Jurkat, Clone E6-1 (cell line): ENCODE measurements at regions not wholly inside any gene's neighbourhood (a gene's known extent, or its start where the extent isn't known, plus 50 kb on each side); places are given as distances from the start of the nearest gene placed in this dataset.
A peak's percentile ranks its signal among the peaks of the same experiment; 100 is the strongest.
"Not testable (repeated sequence)": the region's sequence is repeated elsewhere in the genome, so short reads cannot be mapped to it uniquely, and the experiment has no call there.

Experiments used
- DNase-seq: peaks from one replicate; pipeline ENCODE4 v3.0.0-alpha.2; 2011; ENCODE audit warnings: low read depth, low spot score
- H3K4me3 ChIP-seq: 2 replicates; pipeline ENCODE4 v1.5.1; 2011; ENCODE audit warnings: mild to moderate bottlenecking, low read length, control low read depth, moderate library complexity

DNA sequence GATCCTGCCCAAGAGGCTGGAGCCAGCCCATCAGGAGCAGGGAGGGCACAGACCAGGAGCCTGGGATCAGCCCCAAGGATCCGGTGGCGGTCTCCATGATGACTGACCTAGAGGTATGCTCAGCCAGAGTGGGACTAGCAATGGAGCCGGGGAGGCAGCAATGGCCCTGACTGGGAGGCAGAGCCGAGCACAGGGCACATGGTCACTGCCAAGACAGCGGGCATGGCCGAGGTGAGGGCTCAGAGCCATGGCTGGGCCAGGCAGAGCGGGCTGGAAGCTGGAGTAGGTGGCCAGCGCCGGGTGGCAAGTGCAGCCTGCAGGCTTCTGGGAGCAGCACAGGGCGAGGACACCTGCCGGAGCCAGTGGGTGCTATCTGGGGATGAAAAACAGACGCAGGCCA lies 259.3 kb downstream of the BCL11B start:
- no peak overlapping the region for H3K4me3 ChIP-seq
- no peak for DNase-seq

DNA sequence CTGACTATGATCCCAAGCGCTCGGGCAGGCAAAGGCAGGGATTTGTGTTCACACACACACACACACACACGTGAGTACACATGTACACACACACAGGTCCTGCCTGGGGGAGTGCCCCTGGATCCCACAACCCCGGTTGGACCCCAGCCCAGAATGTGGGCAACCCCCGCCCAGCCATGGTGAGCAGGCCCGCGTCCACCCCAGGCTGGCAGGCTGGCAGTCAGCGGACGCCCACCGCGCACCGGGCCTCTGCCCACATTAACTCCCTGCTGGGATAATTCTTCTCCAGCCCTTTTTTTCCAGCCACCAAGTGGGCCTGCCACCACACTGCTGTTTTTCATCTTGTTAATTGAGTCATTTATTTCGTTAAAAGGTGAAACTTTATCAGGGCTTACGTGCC lies 256.2 kb downstream of the BCL11B start:
- DNase-seq, result no peak
- H3K4me3 ChIP-seq, result no peak overlapping the region

DNA sequence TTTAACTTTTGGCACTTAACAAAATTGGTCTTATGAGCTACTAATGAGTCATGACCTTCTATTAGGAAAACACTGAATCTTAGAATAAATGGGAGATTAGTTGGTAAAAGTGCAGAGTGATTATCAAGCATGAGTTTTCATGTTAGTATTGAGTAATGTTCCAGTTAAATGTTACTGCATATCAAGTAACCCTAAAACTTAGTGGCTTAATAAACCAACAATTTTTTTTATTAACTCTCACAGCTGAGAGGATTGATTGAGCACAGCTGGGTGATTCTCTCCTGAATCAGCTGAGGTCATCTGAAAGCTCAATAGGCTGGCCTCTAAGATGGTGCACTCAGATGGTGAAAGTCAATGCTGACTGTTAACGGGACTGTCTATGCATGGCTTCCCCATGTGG lies 248.6 kb downstream of the BCL11B start:
- no peak overlapping the region for H3K4me3 ChIP-seq
- no peak for DNase-seq

DNA sequence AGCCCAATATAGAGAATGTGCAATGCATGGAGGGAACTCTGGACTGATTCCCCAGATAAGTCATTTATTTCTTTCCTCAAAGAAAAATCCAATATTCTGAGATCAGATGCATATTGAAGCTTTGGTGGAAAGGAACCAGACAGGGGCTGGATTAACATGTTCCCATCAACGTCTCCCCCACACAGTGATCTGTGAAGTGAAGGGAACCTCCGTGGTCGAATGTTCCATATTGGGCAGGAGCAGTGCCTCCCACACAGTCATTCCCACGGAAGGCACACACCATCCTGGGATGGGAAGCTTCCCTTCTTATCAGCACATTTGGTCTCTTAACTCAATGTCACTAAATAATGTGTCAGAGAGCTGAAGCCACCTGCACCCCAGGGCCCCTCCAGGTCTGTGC lies 247.1 kb downstream of the BCL11B start:
- DNase-seq, result no peak
- no peak overlapping the region for H3K4me3 ChIP-seq

DNA sequence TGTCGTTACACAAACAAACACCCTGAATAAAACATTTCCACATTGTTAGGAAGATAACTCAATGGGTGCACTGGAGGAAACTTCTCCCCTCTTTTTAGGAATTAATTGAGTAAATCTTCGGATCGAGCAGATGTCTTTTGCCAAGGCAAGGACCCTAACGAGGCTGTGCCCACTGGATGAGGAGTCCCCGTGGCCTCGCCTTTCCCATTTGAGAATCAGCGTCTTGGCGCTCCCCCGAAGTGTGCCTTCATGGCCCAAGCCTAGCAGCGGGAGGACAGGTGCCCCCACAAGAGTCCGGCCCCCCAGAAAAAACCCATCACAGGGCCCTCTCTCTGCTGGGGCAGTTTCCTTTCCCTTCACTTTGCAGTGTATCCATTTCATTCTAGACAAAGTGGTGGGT lies 246.6 kb downstream of the BCL11B start:
- H3K4me3 ChIP-seq, result no peak overlapping the region

DNA sequence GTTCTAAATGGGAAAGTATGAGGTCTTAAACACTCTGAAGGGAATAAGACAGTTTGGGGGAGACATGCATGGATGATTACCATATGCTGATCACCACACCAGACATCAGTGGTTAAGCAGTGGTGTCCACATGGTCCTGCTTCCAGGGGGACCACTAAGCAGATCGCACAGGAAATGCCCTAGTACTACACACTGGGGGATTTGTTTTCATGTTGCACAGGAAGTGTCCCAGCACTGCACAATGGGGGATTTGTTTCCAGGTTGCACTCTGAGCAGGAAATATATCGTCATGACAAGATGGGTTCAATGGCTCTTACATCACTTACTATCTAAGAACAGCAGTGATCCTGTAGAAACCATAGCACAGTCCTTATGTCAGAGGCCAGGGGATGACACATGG lies 245.5 kb downstream of the BCL11B start:
- peak; percentile 80 for DNase-seq
- no peak overlapping the region for H3K4me3 ChIP-seq

More for the DNA sequence above, 246.6 kb downstream of the BCL11B start:
- DNase-seq, result no peak

DNA sequence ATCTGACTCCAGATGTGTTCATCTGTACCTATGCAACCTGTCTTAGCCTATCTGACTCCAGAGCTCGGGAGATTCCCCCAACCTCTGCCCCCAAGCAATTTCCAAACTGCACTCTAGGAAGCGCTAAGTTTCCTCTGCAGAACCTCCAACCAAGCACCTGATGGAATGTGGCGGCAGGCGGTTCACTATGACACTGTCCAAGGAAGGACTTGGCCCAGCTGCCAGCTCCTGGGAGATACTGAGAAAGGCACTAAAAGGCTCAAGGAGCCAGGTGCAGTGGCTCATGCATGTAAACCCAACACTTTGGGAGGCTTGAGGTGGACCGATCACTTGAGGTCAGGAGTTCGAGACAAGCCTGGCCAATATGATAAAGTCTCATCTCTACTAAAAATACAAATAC lies 244.0 kb downstream of the BCL11B start:
- no peak for DNase-seq
- no peak overlapping the region for H3K4me3 ChIP-seq

DNA sequence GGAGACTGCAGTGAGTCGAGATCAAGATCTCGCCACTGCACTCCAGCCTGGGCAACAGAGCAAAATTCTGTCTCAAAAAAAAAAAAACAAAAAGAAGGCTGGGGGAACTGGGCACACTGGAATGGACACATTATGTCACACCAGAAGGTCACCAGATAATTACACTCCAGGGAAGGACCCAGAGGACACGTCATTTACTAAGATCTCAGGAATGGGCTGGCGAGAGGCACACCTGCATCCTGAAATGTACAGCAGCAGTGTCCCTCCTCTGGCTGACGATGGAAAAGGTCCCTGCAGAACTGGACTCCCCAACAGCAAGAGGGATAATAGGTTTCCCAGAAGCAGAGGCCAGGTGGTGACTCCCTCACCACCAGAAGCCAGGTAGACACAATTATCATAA lies 243.5 kb downstream of the BCL11B start:
- DNase-seq, result no peak
- no peak overlapping the region for H3K4me3 ChIP-seq

DNA sequence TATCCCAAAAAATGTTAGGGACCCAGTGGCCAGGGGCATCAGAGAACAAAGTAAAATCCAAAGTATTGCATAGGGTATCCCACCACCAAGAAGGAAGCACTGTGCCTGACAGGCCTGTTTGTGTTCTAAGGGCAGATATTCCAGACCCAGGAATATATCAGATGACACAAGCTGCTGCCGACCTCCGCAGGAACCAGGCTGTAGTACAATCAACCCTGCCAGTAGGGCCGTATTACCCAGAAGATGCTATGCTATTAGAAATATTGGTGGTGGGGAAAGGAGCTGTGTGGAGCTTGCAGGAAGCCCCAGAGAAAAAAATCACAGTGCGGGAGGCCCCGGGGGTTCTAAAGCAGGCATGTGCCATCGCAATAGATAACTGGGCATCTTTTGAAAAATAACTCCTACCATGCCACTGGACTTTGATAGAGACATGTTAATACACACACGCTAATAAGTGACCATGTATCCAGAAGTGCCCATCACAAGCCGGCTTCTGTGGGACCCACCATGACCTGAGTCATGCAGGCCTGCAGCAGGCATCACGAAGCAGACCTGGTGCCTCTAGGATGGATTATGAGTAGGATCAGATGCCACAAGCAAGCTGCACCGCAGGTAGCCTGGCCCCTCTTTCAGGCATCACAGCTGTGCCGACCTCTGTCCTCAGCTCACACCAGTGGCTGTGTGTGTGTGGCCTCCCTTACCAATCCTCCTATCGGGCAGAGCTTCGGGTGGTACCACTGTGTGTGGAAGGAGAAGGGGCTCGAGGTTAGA lies 242.7 kb downstream of the BCL11B start:
- H3K4me3 ChIP-seq, result no peak overlapping the region
- no peak for DNase-seq

DNA sequence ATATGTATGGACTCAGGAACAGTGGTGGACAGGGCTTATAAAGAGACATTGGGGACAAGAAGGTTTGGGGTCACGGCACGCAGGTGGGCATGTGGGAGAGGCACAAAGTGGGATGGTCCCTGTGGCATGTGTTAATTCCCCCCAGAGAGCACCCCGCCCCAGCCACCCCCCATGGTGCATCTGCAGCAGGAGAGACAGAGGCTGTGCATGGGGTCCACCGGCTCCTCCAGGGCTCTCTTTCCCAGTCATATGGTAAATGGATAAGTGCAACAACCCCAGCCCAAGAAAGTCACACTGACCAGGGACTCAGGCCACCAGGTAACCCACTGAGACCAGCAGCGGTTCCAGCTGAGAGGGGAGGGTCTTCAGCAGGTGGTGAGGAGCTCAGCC lies 242.1 kb downstream of the BCL11B start:
- H3K4me3 ChIP-seq, result no peak overlapping the region
- no peak for DNase-seq

DNA sequence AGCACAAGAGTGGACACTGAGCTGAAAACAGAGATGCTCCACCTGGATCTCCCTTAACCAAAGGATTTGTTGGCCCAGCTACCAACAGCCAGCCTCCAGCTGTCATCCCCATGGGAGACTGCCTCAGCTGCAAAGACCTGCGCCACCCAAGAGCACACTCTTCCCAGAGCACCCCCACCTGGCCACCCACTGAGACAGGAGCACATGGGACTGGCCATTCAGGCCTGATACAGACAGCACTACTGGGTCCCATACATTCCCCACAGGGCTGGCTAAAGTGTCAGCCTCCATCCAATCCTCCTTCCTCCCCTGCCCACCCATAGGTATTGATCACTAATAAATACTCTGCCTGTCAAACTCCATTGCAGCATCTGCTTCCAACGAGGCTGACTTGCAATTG lies 241.5 kb downstream of the BCL11B start:
- no peak overlapping the region for H3K4me3 ChIP-seq
- no peak for DNase-seq

DNA sequence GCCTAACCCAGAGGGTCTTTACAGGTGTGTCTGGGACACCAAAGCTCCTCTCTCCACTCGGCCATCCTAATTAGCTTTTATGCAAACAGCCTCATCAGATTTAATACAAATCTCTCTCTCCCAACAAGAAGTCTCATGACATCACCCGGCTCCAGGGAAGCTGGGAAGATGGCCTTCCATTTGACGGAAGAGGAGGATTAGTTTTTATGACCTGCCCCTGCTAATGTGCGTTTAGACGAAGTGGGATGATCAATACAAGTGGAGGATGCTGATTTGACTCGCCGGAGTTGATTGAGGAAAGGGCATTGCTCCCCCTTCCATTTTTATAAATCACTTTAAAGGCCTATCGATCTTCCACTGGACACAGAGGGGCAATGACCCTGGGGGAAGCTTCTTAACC lies 239.2 kb downstream of the BCL11B start:
- no peak for DNase-seq
- H3K4me3 ChIP-seq, result no peak overlapping the region

DNA sequence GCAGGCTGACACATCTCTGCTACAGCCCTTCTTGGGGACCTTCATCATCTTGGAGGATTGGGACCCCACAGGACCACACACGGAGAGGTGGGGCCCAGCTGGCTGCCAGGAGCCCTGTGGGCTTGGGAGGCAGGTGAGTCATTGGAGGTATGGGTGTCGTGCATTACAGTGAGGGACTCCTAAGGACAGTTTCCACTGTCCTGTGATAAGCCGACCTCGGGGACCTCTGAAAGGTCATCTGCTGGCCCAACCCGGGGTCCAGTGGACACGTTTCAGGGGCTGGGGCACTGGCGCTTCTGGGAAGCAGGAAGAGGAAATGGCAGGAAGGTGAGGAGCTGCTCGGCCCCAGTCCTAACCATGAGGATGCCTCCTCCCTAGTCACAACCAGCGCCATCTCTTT lies 238.0 kb downstream of the BCL11B start:
- no peak overlapping the region for H3K4me3 ChIP-seq
- no peak for DNase-seq

DNA sequence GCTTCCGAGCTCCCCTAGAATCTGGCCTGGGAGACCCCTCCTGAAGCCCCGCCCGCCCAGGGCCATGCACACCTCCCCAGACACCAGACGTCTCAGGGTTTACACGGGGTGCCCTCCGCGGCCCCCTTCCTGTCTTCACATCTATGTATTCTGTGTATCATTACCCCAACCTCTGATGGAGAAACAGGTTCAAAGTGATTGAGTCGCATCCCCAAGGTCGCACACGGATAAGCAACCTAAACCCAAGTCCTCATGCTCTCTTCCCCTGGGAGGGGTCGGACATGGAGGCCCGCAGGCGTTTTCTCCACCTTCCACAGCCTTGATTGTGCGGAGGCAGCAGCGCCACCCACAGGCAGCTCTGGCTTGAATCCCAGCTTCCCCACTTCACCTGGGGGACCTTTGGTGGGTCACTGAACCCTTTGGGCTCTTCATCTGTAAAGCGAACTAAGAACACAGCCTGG lies 237.3 kb downstream of the BCL11B start:
- DNase-seq, result no peak

DNA sequence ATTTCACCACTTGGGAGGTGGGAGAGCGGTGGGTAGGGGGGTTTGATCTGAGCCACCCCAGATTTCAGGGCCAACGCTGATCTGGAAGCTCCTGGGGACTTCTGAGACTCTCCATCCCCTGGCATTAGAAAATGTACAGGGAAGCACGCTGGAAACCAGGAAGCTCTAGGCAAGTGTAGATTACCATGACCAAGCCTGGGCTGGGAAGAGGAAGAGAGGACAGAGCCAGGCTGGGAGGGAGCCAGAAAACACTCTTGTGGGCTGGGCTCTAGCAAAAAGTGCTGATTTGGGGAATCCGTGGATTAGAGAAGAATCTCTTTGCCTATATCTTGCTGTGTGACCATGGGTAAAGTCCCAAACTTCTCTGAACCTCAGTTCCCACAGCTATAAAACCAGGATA lies 236.7 kb downstream of the BCL11B start:
- no peak for DNase-seq

More for the DNA sequence above, 237.3 kb downstream of the BCL11B start:
- no peak overlapping the region for H3K4me3 ChIP-seq

DNA sequence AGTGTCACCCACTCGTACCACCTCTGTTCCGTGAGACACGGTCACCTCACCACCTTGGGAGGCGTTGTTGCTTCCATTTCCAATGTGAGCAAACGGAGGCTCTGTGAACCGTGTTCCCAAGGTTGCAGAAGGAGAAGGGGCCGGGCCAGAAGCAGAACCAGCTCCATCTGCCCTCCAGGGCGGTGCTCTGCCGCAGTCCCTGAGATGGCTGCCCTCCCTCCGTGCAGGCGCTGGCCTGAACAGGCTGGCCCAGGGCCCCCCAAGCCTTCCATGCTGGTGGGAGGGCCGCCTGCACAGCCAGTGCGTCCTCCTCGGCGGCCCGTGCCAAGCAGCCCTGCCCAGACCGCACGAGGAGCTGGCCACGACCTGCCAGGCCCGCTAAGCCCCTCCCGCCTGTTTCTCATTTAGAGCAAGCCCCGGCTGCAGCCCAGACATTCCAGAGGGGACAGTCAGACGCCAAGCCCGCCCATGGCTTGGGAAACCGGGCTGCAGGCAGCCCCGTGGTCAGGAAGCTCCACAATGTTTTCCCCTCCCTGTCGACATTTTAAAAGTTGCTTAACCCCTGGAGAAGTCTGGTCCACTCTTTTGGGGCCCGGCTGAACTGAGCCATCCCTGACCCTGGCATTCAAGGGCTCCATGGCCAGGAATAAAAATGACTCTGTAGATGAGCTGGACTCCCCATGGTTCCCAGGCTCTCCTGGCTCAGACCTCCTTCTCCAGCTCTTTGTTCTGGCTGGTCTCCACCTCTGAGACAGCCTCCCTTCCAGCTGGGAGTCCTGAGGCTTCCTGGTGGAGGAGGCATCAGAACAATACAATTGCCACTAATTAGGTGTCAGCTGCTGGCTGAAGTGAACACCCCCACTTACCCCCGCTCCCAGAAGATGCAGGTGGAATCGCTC lies 236.0 kb downstream of the BCL11B start:
- DNase-seq, result no peak
- H3K4me3 ChIP-seq, result no peak overlapping the region

More for the DNA sequence above, 236.7 kb downstream of the BCL11B start:
- no peak overlapping the region for H3K4me3 ChIP-seq

DNA sequence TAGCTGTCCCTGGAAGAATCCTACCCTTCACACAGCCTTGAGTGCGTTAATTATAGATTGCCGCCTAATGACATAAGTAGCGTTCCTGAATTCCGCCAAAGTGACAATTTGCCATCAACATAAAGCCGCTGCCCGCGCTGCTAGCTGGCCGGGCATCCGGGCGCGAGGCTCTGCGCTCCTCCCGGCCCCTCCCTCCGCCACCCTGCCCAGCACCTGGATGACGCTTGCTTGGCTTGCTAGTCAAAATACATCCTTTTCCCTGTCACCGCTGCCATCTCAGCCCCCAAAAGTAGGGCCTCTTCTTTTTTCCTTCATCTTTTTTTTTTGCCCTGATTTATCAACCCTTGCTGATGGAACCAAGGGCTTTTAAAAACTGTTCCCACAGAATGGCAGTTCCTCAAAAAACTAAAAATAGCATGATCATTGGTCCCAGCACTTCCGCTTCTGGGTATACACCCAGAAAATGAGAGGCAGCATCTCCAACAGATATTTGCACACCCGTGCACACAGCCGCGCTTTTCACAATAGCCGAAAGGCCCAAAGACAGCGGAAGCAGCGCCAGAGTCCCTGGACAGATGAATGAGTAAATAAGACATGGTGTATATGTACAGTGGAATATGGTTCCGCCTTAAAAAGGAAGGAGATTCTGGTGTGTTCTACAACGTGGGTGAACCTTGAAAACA lies 235.2 kb downstream of the BCL11B start:
- no peak overlapping the region for H3K4me3 ChIP-seq
- no peak for DNase-seq

DNA sequence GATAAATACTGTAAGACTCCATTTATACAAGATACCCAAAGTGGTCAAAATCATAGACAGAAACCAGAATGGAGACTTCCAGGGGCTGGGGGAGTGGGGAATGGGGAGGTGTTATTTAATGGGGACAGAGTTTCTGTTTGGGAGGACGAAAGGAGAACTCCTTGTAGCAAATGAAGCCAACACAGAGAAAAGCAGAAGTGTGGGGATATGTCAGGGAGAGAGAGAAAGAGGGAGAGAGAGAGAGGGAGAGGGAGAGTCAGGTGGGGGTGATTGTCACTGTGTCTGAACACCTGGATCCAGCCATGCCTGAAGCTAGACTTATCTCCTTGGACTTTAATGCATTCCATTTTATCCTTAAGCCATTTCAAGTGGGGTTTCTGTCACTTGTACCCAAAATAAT lies 234.7 kb downstream of the BCL11B start:
- H3K4me3 ChIP-seq, result not testable (repeated sequence)

DNA sequence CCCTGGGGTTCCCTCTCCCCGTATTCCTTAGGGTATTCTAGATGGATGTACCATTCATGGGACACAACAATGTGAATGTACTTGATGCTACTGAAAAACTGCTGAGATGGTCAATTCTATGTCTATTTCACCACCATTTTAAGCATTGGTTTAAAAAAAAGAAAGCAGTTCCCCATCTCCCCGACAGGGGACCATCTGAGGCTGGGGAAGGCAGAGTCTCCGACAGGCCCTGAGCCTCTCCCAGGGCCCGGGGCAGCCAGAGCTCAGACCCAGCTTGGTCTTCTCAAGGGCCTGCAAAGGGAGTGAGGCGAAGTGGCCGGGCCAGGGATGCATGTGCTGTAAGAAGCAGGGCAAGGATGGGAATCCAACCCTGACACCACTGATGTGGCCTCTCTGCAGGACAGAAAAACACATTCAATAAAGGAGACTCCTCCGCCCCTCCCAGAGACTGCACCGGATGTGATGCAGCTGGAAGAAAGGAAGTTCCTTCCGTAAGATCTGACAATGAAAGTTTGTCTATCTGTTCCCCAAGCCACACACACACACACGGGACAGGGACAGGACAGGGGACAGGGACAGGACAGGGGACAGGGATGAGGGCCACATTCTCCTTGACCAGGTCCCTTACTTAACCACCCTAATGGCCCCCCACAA lies 234.1 kb downstream of the BCL11B start:
- peak; percentile 15 for DNase-seq
- H3K4me3 ChIP-seq, result no peak overlapping the region

More for the DNA sequence above, 234.7 kb downstream of the BCL11B start:
- not testable (repeated sequence) for DNase-seq
